HG02884 (cell line): ENCODE measurements at regions not wholly inside any gene's neighbourhood (a gene's known extent, or its start where the extent isn't known, plus 50 kb on each side); places are given as distances from the start of the nearest gene placed in this dataset.

Source experiments
- ATAC-seq: cut with Tn5 transposase; IDR thresholded peaks from one replicate; pipeline ENCODE4 v1.9.1; 2021; ENCODE audit warnings: mild to moderate bottlenecking, moderate library complexity; ENCODE audit not compliant: unreplicated experiment

DNA sequence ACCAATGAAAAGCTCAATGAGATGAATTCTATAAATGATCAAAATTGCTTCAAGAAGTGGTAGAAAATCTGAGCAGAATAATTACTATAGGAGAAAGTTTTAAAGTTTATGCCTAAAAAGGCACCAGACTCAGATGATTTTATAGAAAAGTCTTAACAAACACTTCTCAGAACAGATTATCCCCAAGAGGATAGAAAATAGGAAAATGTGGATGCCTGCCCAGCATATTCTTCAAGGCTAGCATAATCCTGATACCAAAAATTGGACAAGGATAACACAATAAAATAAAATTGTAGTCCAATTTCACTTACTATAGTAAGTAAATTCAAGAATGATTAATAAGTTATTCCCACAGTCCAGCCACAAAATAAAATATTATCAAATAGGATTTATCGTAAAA, 397.0 kb downstream of the NR2F1-AS1 start:
- no peak for ATAC-seq

DNA sequence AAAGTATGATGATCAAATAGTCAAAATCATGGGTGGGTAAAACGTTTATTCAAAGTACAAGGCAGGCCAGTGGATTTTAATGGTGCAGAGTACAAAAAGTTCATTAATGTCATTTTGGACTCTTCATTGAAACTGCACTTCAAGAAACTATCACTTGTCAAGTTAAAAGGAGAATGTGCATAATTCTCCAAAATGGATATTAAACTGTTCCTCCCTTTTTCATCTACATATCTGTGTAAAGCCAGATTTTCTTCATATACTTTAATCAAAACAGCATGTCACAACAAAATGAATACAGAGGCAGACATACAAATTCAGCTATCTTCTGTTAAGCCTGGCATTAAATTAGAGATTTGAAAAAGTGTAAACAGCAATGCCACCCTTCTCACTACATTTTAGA, 401.6 kb downstream of the NR2F1-AS1 start:
- ATAC-seq, result no peak

DNA sequence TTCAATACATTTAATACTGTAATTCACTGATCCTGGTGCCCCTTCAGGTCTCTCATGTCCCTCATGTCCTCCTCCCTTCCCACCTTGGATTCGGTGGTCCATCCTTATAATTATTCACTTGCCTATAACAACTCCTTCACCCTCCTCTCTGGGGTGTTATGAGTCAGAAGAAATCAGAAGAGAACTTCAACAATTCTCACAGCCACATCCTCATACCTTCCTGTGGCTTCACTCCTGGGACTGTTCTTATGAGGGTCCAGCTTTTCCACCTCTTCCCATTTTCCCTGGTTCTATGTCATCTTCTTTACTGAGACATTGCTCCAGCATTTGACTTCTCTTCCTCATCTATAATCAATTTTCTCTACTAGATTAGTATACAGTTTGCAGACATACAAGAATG, 406.1 kb downstream of the NR2F1-AS1 start:
- no peak for ATAC-seq

DNA sequence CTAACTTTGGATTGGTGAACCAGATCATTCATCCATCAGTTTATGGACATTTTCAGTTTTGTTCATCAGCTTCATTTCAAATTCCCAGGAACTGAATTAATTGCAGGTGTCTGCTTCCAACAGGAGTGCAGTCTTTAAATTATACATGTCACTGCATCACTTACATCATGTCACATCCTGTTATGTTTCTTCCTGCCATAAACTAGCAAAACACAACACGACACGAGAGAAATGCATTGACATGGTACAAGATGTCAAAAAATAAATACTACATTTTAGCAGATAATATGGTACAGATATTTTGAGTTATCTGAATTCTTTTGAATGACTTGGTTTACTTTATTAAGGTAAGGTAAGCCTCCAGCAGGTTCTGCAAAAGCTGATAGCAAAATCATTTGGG, 415.5 kb downstream of the NR2F1-AS1 start:
- ATAC-seq, result no peak

DNA sequence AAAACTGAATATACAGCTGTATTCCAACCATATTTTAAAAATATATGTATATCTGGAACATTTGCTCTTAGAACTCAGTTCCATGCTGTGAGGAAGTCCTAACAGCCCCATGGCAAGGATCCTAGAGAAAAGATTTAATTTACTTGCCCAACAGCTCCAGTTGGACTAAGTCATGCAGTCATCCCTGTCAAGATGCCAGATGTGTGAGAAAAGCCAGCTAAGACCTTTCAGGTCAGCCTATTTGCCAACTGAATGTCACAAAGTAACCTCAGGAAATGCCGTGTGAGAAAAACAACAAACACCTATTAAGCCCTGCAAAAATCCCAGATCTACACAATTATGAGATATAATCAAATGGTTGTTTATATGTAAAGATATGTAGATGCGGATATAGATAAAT, 416.3 kb downstream of the NR2F1-AS1 start:
- ATAC-seq, result no peak

DNA sequence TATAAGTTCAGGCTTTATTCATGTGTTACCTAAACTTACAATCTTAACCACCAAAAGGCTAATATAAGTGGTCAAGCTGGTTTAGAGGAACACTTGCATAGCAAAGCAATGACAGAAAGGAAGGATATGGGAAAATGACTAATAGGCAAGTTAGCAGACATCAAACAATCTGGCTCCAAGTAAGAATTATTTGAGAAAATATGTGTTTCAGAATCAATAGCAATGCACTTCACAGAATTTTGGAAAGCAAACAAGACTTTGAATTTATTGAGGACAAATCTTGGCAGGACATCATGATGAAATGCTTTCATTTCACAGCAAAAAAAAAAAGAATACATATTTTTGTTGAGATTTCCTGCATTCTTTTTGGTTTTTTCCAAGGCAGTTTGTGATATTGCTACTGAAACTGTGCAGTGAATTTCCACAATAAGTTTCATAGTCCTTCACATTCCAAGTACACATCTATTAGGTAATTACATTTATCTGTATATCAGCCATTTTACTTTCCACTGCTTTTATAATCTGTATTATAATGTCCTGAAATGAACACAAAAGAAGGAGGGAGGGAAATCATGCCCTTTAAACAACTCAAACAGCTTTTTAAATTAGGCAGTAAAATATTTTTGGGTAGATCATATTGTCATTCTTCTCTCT, 417.9 kb downstream of the NR2F1-AS1 start:
- ATAC-seq, result no peak

DNA sequence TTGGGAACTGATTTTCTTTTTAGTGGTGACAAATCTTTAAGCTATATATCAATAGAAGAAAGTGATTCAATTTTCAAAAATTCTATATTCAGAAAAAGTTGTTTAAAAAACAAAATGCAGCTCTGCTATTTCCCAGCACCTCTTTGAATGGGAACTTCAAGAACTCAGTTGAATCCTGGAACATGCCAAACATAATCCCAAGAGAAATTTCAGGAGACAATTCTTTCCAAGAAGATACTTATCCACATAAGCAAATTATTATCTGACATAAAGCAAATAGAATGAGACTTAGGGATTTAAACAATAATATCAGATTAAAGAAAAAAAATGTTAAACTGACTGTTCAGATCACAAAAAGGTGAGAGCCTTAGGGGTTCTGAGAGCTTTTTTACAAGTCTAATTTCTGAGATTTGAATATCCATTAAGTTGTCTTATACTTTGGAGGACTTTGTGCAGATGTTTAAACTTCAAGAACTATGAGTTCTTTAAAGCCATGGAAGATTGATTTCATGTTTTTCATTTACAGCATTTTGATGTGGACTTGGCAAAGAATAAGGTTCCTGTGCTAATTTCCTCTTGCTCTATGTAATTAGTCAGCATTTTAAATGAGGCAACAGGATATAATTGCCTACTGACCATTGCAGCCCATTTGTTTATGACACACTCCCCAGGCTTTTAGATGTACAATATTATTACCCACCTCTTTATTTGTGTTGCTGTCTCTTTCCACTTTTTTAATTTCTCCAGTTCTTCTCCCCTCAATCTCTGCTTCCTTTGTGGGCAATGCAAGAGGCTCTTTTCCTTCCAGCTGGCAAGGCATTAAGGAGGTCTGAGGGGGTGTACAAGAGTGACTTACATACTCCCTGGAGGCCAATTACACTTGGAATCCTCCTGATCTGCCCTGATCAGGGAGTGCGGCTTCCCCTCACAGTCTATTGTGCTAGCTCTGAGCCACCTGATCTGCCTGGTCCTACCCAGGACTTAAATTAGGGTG, 419.1 kb downstream of the NR2F1-AS1 start:
- ATAC-seq, result no peak

DNA sequence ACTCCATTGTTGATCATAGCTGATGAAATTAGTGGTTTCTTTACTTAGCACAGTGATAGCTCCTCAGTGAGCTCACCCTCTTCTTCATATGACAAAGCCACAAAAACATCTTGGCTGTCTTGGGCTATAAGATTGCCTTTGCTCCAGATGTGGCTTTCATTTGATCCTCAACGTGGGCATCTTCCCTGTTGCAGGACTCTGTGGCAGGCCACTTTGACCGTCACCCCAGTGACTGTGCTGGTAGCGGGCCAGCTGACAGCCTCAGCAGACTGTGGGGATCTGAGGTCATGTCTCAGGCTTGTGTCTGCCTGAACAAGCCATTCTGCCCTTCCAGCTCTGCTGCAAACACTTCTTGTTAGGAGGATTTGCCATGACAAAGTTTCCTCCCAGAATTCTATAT, 422.2 kb downstream of the NR2F1-AS1 start:
- no peak for ATAC-seq

DNA sequence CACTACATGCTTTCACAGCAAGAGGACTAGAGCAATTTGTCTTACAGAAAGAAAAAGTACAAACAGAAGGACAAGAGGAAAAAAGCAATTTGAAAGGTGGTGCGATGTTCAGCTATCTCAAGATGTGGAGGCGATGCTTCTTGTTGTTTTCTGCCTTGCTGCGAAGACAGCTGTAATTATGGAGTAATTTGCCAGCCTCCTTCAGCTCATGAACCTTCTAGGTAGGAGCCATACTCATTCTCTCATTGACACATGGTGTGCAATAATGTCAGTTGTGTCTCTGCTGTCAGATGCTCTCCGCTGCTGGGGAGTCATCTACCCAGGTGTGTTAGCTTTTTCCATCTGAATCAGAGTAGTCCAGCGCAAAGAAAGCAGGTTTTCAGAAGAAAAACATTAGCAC, 424.5 kb downstream of the NR2F1-AS1 start:
- no peak for ATAC-seq

DNA sequence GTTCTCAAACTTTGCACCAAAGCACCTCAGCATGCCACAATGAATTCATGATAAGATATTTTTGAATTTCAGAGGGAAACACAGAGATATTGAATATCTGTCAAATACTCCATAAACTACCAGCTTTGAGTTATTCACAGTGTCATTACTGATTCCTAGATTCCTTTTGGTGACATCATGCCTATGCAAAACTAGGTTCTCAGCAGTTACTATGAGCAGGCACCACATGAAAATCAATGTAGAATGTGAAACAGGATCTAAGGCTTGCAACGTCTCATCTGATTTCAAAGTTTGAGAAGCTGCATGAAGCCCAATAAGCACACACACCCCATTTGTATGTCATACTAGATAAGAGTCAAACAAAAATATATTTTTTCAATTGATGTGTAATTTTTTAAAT, 426.5 kb downstream of the NR2F1-AS1 start:
- no peak for ATAC-seq

DNA sequence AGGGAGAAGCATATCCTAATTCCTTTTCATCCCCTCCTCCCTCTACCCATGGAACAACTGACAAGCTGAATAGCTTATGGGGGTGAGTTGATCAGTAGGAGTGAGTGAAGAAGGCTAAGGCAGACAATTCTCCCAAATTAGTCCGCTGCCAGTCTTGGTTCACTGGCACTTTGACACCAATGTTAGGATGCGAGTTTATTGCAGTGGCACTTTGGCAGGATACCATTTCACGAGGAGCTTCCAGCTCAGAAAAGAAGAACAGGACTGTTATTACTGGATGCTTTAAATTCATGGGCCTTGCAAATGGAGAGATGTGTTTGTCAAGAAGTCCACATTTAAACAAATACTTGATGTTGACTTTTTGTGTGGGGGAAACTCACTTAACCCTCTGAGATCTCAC, 427.6 kb downstream of the NR2F1-AS1 start:
- ATAC-seq, result no peak

DNA sequence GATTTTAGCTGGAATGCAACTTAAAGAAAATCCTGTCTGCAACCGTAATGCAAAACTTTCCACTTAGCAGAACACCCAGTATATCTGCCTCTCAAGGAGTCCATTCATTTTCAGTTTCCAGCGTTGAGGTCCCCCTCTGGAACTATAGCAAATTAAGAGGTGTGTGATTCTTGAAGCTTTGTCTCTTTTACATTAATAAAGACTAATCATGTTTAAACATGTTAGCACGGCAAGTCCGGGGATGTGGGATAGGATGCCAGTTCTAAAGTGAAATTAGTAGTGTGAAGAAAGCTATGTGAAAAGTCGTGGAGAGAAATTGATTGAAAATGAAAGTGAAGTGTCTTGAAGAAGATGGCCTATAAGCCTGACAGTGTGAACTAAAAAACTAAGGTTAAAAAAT, 429.1 kb downstream of the NR2F1-AS1 start:
- no peak for ATAC-seq

DNA sequence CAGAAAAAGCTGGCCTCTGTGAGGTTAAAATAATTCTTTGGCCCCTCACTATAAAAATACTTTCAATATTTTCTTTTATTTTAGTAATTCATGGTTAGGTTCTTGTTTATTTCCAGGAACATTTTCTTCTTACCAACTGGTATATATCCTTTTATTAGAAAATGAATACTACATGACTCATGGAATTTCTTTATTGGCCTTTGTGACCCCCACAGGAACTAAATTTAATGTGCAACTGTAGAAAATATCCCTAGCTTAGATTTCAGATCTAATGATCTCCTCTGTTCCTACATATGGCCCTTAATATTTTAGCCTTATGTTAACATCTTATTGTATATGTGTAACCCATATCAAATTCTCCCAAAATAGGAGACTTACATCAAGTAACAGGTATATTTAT, 429.9 kb downstream of the NR2F1-AS1 start:
- ATAC-seq, result no peak

DNA sequence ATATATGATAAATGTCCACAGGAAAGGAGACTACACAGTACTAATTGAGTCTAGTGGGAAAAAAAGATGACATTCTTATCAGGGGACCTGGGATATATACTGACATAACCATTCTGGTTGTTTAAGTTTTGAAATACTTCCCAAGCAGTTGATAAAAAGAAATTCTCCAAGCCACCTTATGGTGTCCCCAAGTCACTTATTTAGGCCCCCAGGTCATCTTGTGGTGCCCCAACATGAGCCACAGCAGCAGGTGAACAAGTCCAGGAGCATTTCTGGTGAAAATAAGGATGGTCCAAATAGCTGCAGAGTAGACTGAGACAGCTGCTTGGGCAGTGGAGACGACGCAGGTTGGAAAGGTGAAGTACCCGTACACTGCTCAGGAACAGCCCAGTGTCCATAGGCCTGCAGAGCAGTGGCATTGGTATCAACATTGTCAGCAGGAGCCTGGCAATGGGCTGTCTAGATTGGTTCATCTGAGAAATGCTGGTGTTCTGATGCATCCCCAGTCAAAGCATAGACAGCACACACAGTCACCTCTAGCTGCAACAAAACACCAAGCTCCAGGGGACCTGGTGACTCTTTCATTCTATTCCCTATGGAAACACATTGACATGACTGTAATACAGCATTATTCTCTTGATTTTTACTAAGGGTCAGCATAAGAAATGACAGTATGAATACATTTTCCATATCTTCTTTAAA, 430.6 kb downstream of the NR2F1-AS1 start:
- ATAC-seq, result no peak

DNA sequence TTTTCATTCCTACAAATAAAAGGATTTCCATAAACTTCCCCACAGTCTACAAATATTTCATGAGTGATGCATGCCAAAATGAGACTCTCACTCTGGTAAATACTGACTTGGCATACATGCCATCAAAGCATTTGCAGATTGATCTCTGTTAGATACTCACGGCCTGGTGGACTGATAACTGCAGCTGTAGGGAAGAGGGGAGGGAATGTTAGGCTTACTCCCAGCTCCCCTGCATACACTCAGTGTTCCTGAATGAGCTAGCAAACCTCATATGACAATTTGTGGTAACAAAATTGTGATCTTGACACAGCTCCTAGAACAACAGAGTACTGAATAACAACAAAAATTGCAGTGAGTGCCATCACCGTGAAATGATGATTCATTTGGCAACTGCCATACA, 435.3 kb downstream of the NR2F1-AS1 start:
- no peak for ATAC-seq

DNA sequence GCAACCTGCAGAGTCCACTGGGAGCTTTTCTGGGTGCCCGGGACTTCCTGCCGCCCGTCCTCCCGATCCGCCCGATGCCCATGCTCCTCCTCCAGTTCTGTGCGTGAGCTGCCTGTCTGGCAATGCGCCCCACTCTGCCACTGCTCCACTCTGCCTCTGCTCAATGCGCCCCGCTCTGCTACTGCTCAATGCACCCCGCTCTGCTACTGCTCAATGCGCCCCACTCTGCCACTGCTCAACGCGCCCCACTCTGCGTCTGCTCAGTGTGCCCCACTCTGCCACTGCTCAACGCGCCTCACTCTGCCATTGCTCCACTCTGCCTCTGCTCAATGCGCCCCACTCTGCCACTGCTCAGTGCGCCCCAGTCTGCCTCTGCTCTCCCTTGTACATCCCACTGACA, 436.0 kb downstream of the NR2F1-AS1 start:
- no peak for ATAC-seq

DNA sequence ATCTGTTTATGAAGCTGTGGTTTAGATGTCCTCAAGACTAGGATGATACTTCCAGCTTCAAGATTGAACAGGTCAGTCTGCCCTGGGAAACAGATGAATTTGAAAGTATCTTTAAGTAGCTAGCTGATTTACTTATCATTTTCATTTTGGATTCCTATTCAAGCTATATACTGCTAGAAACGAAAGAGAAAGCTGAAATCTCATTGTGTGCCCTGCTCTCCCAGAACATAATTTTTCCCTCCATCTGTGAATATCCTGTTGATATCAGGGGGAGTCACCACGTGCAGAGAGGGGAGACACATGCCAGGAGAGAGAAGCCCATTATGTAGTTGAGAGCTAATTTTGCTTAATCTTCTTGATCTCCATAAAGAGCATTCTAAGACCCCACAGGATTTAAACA, 439.1 kb downstream of the NR2F1-AS1 start:
- ATAC-seq, result no peak

DNA sequence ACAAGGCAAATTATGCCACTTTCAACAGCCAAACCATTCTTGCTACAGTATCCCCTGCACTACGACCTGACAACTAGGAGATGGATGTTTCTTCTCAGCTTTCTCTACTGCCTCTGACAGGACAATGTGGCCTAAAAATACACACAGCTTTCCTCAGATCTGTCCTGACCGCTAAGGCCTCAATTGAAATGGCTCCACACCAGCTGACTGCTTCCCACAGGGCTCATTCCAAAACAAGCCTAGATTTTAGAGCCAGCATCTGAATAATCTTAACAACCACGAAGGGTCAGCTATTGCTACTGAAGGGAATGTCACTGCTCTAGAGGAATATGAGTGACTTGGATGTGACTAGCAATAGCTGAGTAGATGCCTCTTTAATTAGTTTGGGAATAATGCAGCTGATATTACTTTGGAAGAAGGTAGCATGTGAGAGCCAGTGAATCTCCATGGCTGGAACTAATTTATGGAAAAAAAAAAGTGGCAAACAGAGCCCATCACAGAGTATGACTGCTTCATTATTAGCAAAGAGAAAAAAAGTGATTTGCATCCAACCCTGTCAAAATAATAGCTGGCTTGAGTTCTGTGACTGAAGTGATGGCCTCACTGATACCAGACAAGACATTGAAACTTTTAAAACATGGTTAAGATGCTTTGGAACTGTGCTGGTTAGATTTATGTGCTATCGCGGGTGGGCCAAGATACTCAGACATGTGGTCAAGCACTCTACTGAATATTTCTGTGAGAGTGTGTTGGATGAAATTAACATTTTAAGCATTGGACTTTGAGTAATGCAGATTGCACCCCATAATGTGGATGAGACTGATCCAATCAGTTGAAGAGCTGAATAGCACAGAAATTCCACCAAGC, 450.2 kb downstream of the NR2F1-AS1 start:
- no peak for ATAC-seq

DNA sequence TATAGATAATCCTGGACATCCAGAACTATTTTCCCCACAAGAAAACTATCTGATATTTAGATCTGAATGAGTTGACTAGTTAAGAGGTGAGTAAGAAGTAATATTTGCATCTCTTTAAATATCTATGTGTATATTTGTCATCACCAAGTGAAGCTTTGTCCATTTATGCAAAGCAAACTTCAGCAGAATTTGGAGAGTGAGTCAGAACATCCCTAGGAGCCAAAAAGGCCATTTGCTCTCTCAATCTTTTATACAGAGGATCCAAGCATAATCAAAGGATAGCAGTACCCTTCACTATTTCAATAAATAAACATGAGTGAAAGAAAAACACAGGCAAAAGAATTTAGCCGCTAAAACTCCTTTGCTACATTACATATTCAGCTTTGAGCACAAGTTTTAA, 454.4 kb downstream of the NR2F1-AS1 start:
- ATAC-seq, result no peak

DNA sequence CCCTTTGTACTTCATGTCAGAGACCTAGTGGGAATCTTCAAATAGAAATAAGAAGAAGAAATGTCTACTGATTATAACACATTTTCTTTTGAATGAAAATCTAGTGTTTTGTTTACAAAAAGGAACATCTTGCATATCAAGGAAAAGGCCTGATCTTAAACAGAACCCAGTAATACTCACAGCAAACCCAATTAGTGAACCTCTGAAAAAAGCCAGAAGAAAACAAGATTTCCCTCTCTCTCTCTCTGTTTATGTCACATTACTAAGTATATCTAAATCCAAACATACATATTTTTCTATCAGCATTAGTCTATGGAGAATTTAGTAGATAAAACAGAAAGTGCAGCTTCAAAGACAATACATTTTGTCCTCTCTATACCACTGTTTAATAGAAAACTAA, 457.9 kb downstream of the NR2F1-AS1 start:
- no peak for ATAC-seq

DNA sequence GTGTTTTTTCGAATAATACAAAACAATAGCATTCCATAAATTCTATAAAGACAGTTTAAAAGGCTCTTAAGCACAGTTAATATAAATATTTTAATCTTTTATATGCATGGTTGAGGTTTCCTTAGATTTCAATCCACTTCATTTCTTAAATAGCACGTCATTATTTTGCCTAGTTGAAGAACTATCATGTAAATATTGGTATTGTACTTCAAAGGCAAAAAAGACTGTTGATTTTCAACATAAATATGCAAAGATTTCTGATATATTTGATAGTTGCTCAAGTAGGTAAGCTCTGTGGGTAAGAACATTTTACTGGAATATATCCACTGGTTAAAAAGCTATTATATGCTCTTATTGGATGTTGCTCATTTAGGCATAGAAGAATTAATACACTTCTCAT, 458.6 kb downstream of the NR2F1-AS1 start:
- no peak for ATAC-seq
